Left ventricle myocardium superior (tissue), 1 donor: ENCODE measurements at regions not wholly inside any gene's neighbourhood (a gene's known extent, or its start where the extent isn't known, plus 50 kb on each side); places are given as distances from the start of the nearest gene placed in this dataset.

Experiments used
- ATAC-seq: fragments of 200-7000 bp; cut with Tn5 transposase; one replicate; pipeline ENCODE4 v1.9.1; 2020; ENCODE audit warnings: mild to moderate bottlenecking, moderate library complexity
- DNase-seq: peaks from one replicate; pipeline ENCODE4 v3.0.0-alpha.2; 2020
- intact Hi-C: fragments of 100-400 bp; cut with micrococcal nuclease; formaldehyde crosslinking; loops from one replicate; pipeline ENCODE4 v1.11.0; 2022
- donor health status: DM: no; HTN: yes; CAD: no; lungs with severe emphysema.

DNA sequence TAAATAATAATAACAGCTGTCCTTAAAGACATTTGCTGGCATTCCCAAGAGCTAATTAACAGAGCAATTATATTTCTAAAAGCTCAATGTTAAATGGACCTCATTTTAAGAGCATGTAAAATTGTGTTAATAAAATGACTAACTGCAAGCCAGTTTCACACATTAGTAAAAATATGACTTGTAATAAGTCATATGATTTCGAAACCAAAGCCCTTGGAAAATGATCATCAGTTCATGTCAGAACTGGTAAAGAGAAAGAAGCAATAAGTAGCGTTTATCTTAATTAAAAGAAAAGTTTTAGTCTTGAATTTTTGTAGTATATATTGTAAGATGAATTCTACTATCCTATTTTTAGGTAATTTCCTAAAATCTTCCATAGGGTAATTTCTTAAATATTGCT, 310.7 kb downstream of the CNTN3 start:
- intact Hi-C loops, result no loop called here
- ATAC-seq (no peak), DNase-seq (no peak)

DNA sequence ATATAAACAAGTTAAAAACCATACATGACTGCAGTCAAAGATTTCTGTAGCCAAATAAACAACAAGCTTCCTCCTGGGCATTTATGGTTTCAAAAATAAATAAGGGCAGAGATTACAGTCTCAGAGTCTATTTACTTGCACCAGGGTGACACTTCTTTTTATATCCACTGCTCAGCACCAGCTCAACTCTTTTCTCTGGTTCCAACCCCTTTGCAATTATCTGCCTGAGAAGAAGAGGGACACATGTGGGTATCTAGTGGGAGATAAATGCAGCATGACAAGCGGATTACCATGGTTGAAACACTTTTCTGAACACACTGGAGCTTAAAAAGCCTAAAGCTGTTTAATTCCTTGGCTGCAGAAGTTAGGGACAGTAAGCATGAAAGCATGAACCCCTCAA, 311.5 kb downstream of the CNTN3 start:
- peak; percentile 61 for ATAC-seq
- intact Hi-C loops, result no loop called here

DNA sequence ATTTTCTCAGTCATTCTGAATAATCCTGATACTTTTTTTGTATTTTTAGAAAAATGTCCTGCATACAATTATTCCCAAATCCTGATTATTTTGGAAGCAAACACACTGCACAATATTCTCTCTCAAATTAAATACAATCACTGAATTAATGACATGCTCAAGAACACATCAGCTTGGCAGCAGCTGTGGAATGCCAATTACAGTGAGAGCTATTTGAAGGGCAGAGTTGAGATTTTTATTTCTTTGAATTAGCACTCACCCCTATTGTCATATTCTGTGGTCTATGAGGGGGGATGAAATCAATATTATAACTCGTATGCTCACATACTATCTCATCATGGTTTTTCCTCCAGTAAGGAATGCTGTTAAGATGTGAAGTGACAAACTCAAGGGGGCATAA, 312.2 kb downstream of the CNTN3 start:
- DNase-seq (no peak), ATAC-seq (no peak)
- intact Hi-C loops, result no loop called here

More for the DNA sequence above, 311.5 kb downstream of the CNTN3 start:
- no peak for DNase-seq

DNA sequence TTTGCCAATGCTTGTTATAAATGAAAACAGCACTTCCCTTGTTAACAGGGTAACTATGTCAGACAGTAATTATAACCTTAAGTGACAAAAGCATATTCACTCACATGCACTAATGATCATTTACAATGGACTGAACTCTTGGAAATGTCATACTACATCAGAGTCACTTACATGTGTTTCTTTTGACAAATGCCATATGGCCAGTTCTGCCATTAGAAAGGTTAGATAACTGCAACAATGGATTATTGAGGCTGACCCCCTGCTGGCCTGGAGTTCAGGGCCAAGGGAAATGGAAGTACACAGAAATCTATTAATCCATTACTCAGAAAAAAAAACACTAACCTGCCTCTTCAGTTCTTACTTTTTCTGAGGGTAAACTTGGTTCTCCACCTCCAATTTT, 313.4 kb downstream of the CNTN3 start:
- ATAC-seq, result no peak
- intact Hi-C loops, result no loop called here
- DNase-seq, result no peak

DNA sequence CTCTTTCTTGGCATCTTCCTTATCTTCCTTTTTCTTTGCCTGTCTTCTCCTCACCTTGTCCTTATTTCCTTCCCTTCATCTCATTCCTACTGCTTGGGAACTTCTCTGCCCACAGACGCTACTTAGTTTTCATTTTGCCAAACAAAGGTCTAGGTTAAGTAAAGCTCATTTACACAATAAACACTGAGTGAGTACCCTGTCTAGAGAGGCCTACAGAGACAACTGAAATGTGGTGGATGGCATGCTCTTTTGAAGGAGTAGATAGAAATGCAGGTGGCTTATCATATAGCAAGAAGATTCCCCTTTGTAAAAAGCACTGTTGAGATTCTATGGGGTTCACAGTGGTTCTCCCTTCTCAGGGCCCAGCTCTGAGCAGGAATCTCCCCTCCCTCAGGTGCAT, 319.0 kb downstream of the CNTN3 start:
- intact Hi-C loops, result no loop called here
- no peak for ATAC-seq
- DNase-seq, result no peak

DNA sequence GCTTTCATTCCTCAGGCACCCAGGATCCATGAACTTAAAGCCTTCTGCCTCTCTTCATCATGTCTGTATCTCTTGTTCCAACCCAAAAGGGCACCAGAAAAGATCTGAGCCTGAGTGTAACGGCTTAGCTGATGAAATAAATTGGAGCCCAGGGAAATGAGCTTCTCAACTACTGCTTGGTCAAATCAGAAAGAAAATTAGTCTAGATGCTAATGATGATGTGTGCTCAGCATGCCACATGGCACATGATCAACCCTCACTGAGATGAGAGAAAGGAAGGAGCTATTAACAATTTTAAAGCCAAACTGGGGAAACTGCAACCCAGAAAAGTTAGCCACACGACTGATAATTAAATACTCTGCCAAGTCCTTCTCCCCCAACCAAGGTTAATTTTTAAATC, 325.7 kb downstream of the CNTN3 start:
- no peak for DNase-seq
- ATAC-seq, result no peak
- intact Hi-C loops, result no loop called here

DNA sequence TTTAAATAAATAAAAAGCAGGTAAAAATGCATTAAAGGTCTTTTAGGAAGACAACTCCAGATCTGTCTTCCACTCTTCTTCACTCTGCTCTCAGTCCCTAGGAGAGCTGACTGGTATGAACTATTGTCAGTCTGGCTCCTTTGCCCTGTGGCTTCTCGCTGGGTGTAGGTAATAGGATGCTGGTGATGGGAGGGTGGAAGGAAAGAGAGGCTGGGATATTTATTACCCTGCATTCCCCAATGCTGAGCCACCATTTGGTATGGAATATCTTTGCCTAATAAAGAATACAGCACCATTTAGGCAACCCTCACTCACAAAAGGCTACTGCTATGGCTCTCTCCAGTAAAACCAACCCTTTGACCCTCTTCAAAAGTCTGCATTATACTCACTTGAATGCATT, 326.9 kb downstream of the CNTN3 start:
- intact Hi-C loops, result no loop called here

DNA sequence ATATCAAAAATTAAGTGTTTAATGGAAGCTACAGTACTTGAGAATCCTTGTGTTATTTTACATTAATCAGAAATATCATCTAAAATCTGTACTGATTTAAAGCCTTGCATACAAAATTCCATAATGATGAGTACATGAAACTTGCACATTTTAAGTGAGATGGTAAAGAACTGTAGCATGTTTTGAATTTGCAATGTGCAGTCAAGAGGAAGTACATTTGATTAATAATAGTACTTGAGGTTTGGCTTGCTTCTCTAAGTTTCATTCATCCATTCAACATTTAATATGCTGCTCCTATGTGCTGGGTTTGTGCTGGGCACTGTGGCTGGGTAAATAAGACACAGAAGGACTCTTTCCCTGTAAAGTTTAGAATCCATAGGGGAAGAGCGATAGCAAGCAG, 332.3 kb downstream of the CNTN3 start:
- no peak for DNase-seq
- no peak for ATAC-seq
- intact Hi-C loops, result no loop called here

More for the DNA sequence above, 326.9 kb downstream of the CNTN3 start:
- DNase-seq (no peak), ATAC-seq (no peak)

DNA sequence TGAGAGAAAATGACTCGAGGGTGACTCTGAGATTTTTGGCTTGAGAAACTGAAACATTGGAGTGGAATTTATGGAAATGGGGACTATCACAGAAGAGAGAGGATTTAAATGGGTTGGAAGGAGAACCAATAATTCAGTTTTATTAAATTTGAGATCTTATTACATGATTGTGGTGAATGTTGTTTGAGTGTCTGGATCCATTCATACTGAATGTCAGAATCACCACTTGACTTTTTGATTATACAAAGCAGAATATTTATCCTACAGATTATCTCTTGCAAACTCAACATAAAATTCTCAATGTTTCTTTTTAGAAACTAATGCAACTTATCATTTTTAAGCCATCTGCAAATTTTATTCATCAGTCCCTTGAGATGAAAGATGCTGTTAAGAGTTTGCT, 332.8 kb downstream of the CNTN3 start:
- DNase-seq (no peak), ATAC-seq (no peak)
- intact Hi-C loops, result no loop called here

DNA sequence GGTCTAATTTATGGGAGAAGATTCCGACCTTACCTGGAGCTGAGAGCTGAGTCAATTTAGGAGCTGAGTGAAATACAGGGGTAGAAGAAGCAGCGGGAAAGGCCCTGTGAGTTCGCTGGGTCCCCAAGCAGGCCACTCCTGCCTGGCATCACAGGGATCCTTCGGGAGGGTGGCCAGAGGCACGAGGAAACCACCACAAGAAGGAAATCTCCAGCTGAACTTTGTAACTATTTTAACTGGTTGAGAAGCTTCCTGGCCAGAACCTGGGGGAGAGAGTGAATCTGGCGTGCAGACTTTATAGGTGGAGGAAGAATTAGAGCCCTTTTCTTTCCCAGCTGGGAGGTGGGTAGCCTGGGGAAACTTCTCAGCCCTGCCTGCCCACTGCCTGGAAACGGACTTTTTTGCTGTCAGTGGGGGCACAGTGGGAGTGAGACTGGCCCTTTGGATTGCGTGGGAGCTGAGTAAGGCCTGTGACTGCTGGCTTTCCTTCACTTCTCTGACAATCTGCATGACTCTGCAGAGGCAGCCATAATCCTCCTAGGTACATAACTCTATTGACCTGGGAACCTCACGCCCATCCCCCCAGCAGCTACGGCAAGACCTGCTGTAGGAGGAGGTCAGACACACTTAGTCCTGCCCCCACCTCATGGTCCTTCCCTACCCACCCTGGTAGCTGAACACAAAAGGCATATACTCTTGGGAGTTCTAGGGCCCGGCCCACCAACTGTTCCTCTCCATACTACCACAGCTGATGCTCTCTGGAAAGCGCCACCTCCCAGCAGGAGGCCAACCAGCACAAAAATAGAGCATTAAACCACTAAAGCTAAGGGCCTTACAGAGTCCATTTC, 340.7 kb downstream of the CNTN3 start:
- ATAC-seq (no peak), DNase-seq (no peak)
- intact Hi-C loops, result no loop called here

DNA sequence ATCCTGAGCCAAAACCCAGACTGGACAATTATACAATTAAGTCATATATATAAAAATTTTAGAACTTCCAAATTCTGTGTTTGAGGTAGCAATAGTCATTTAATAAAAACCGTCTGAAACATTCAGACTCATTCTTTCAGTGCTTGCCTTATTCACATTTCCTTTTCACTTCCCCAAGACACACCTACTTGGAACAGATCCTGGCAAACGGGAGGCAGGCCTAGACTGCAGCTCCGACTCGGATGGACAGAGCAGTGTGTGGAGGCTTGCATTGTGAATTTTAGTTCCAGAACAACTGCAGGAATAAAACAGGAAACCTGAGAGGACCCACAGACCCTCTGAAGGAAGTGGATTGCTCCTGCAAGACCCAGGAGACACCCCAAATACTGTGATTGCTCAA, 341.4 kb downstream of the CNTN3 start:
- DNase-seq (no peak), ATAC-seq (no peak)
- intact Hi-C loops, result no loop called here

DNA sequence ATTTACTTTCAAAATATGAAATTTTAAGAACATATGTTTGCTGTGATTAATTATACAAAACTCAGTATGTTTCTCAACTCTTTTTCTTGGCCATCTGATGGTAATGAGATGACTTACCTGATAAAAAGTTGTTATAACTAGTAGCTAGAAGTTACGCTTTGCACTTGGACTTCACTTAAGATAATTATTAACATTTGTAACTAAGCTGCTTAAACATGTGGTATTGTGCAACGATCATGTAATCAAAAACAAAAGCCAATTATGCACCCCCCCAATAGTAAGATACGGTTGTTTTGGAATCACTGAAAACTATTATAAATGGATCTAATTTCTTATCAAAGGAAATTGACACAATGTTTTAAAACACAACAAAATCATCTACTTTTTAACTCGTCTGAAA, 342.9 kb downstream of the CNTN3 start:
- ATAC-seq (no peak), DNase-seq (no peak)
- intact Hi-C loops, result no loop called here

DNA sequence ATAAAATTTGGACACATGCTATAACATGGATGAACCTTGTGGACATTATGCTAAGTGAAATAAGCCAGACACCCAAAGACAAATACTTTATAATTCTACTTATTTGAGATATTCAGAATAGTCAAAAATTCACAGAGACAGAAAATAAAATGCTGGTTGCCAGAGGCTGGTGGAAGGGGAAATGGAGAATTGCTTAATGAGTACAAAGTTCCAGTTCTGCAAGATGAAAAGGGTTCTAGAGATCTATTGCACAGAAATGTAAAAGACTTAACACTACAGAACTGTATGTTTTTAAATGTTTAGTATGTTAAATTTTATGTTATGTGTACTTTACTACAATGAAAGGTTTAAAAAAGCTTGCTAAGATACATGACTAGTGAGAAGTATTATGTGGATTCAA, 344.8 kb downstream of the CNTN3 start:
- ATAC-seq, result no peak
- intact Hi-C loops, result no loop called here

DNA sequence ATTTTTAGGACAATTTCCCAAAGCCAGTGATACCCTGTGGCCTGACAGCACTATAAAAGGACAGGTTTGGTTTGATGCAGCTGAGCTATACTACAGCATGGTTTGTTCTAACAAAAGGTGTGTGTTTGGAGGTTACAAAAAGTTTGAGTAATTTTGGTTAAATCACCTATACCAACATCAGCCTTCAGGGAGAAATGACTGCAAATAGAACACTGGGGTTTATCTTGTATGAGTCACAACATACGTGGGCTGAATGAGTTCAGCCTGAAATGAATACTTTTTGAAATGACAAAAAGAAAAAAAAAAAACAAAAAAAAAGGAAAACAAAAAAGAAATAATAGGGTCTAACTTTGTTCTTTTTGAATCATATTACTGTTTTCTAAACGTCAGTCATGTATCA, 345.7 kb downstream of the CNTN3 start:
- intact Hi-C loops, result no loop called here
- ATAC-seq (no peak), DNase-seq (no peak)

More for the DNA sequence above, 344.8 kb downstream of the CNTN3 start:
- DNase-seq, result no peak

DNA sequence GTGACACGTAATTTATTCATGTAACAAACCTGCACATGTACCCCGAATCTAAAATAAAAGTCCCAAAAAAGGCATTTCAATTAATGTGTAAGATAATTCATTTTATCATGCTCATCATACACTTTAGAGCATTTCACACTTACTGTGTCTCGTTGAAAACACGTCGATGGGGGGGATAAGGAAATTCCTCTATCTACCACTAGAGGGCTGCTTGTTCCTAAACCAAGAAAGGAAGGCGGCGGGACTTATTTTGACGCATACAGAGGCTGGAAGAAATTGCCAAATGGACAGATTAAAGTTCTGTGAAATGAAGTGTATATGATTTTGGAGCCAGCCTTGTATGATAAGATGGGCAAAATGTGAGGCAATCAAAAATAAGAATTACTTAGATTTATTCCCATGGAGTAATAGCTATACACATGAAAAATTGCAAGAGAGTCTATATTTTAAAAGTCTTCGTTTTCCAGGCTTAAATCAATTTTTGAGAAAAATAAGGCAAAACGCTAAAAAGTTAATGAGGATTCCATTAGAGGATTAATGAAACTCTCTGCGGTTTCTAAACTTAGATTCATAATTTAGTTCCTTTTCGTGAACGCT, 346.8 kb downstream of the CNTN3 start:
- no peak for ATAC-seq
- intact Hi-C loops, result no loop called here
- DNase-seq, result no peak

DNA sequence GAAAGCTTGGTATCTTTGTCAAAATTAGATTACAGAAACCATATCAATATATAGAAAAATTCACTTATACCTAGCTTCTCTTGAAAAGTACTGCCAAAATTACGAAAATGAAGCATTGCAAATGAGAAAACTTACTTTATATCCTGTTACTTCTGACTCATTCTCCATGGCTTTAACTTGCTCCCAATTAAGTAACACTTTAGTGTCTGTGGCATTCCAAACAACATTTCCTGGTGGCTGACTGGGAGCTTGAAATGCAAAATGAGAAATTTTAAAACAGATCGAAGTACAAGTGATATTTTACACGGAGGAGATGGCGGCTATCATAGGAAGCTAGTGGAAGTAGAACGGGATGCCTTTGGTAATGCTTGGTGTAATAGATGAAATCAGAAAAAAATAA, 347.3 kb downstream of the CNTN3 start:
- intact Hi-C loops, result no loop called here
- ATAC-seq, result no peak
- DNase-seq, result no peak

DNA sequence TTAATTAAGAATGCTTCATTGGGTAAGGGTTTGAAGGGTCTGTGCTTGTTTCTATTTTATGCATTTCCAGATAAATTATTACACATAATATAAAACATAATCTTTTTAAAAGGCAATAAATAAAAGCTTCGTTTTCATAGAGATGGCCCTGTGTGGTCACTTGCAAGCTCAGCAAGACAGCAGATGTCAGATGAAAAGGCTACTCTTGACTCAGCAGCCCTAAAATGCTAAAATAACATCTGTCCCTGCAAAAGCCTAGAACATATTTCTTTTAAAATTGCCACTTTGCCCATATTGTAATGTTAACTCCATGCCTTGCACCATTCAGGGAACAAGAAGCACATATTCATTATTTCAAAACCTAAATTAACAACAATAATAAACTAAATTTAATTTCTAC, 349.4 kb downstream of the CNTN3 start:
- DNase-seq, result no peak
- no peak for ATAC-seq
- intact Hi-C loops, result no loop called here

DNA sequence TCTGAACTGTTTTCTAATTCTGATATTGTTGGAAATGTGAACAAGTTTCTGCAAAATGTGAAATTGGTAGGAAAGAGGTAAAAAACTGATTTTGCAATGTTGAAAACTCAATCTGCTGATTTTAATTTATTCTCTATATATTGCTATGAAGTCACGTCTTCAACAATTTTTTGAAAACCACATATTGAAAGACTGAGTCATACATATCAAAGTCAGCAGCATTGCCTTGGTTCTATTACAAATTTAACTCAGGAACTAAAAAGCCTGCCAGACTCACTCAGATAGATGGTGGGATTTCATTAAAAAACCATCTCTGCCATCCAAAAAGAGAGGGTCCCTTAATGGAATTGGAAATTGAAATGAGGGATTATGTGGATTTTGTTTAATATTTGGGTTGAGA, 351.4 kb downstream of the CNTN3 start:
- DNase-seq, result no peak
- no peak for ATAC-seq

DNA sequence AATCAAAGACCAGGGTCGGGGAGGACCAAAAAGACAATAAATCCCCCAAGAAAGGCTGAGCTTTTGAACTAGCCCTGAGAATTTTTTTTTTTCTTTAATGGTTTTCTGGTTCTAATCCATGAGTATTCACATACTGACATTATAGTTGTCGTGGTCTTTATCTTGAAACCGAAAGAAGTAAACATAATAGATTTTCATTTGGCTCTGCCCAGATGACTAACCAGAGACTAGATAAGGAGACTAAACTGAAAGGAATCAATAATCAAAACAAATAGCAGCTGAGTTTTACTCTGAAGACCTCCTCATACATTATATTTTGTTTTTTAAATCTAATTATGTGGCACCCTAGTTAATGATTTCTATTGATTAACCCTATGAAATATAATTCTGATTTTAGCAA, 381.4 kb downstream of the CNTN3 start:
- DNase-seq (no peak), ATAC-seq (no peak)
- intact Hi-C loops, result no loop called here

More for the DNA sequence above, 351.4 kb downstream of the CNTN3 start:
- intact Hi-C loops, result no loop called here

DNA sequence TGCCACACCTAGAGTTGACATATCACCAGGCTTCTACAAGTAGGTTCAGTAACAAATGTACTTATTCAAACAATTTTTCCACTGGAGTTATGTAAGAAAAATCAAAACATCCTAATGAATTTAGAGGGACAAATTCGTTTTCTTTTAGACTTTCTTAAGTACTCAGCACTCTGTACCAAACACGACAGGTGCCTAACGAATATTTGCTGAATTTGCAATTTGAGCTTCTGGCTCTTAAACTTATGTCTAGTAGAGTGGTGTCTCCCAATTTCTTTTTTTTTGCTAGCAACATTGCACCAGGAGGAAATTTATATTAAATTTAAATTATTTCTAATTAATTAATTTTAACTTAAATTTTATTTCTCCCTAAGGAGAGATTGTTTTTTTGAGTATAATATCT, 397.0 kb downstream of the CNTN3 start:
- DNase-seq (no peak), ATAC-seq (no peak)
- intact Hi-C loops, result no loop called here

DNA sequence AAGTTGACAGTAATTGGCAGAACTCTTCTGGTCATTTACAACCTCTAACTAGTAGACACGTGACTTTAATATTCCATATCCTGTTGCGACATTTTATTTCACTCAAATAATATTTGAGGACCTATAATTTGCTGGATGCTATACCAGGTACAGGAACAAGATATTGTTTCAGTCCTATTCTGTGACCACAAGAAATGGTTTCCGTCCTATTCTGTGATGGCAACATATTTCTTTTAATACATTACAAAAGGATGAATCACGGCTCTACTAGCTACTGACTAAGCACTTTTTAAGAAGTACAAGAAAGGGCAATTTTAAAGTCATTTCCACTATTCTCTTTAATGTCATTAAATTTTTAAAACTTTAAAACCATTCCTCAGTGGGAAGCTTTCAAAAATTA, 400.2 kb downstream of the CNTN3 start:
- DNase-seq (no peak), ATAC-seq (no peak)
- intact Hi-C loops, result no loop called here
